ENCODE measurements at regions not wholly inside any gene's neighbourhood (a gene's known extent, or its start where the extent isn't known, plus 50 kb on each side); places are given as distances from the start of the nearest gene placed in this dataset.

GRCh38 chr9:29043072-29043471 is 1469.8 kb upstream of the C9orf72 start:
- no peaks in the 10 kb centered on the region for H3K4me1 ChIP-seq
- H3K9ac ChIP-seq, result no peak overlapping the region
- TF ChIP-seq EZH2phosphoT487 (IDR thresholded peaks at IDR 0.05), result no peak
- TF ChIP-seq CTCF (IDR thresholded peaks at IDR 0.05), result no peak
- no peak for TF ChIP-seq EZH2 (IDR thresholded peaks at IDR 0.05)
- H3K36me3 ChIP-seq, result no peaks in the 10 kb centered on the region
- Mint-ChIP-seq H3K4me1 (no peaks in the 10 kb centered on the region), H3K27ac (no peak overlapping the region), H3K4me3 (no peak overlapping the region), H3K27me3 (ENCODE audit: insufficient read depth, low read depth) (no peaks in the 10 kb centered on the region), H3K9me3 (no peaks in the 10 kb centered on the region), H3K36me3 (no peaks in the 10 kb centered on the region)
- no peak overlapping the region for H3K27ac ChIP-seq
- H3K4me3 ChIP-seq, result no peak overlapping the region
- no peak for DNase-seq (ENCODE audit: low spot score)
- H3K9me3 ChIP-seq (ENCODE audit: low read depth), result no peaks in the 10 kb centered on the region
- H4K20me1 ChIP-seq (ENCODE audit: low read depth), result no peaks in the 10 kb centered on the region
- no peaks in the 10 kb centered on the region for H3K79me2 ChIP-seq (ENCODE audit: low read depth)
- no peak overlapping the region for H3K4me2 ChIP-seq
- no peaks in the 10 kb centered on the region for H3K27me3 ChIP-seq
- no peaks in the 10 kb centered on the region for H3F3A ChIP-seq (ENCODE audit: low read depth)
- no peak overlapping the region for H2AFZ ChIP-seq (replicated peaks)

GRCh38 chr9:29044959-29045358 is 1471.7 kb upstream of the C9orf72 start:
- H3K4me3 Mint-ChIP-seq, result no peak overlapping the region
- no peaks in the 10 kb centered on the region for H3F3A ChIP-seq (ENCODE audit: low read depth)
- H3K36me3 Mint-ChIP-seq, result no peaks in the 10 kb centered on the region

DNA sequence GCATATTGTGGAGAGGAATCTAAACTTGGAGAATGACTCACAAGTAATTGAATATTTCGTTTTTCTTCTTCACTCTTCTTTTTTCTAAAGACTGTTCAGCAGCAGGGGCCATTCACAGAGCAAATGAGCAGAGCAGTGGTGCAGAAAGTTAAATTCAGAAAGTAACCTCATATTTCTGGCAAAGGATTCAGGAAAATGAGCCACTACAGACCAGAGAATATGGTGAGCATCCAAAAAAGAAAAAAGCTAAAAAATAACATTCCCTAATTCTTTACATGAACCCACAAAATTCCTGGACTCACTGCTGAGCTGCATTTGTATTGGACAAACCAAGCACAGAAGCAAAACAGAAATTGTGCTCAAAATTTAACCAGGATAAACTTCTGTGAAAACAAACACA is 1486.8 kb upstream of the C9orf72 start:
- no peaks in the 10 kb centered on the region for H3K9me3 Mint-ChIP-seq
- no peak overlapping the region for H3K27ac Mint-ChIP-seq
- Histone ChIP-seq H3K9me3 (ENCODE audit: low read depth) (no peaks in the 10 kb centered on the region), H3K4me3 (no peak overlapping the region), H2AFZ (replicated peaks) (no peak overlapping the region), H3K4me2 (no peak overlapping the region), H3K27ac (no peak overlapping the region), H3K36me3 (no peaks in the 10 kb centered on the region), H3K79me2 (ENCODE audit: low read depth) (no peaks in the 10 kb centered on the region), H3K27me3 (no peaks in the 10 kb centered on the region), H3K9ac (no peak overlapping the region), H3F3A (ENCODE audit: low read depth) (no peaks in the 10 kb centered on the region), H3K4me1 (no peaks in the 10 kb centered on the region), H4K20me1 (ENCODE audit: low read depth) (no peaks in the 10 kb centered on the region)
- H3K4me1 Mint-ChIP-seq, result peaks cover 8% of the 10 kb centered on the region
- H3K36me3 Mint-ChIP-seq, result no peaks in the 10 kb centered on the region
- TF ChIP-seq EZH2 (IDR thresholded peaks at IDR 0.05) (no peak), CTCF (IDR thresholded peaks at IDR 0.05) (no peak), EZH2phosphoT487 (IDR thresholded peaks at IDR 0.05) (no peak)
- no peaks in the 10 kb centered on the region for H3K27me3 Mint-ChIP-seq (ENCODE audit: insufficient read depth, low read depth)
- no peak overlapping the region for H3K4me3 Mint-ChIP-seq
- no peak for DNase-seq (ENCODE audit: low spot score)

More at GRCh38 chr9:29044959-29045358, 1471.7 kb upstream of the C9orf72 start:
- no peaks in the 10 kb centered on the region for H3K27me3 ChIP-seq
- H3K4me3 ChIP-seq, result no peak overlapping the region
- no peak for TF ChIP-seq EZH2 (IDR thresholded peaks at IDR 0.05)
- no peak for TF ChIP-seq CTCF (IDR thresholded peaks at IDR 0.05)
- TF ChIP-seq EZH2phosphoT487 (IDR thresholded peaks at IDR 0.05), result no peak
- no peak overlapping the region for H3K4me2 ChIP-seq
- H3K4me1 ChIP-seq, result no peaks in the 10 kb centered on the region
- H3K36me3 ChIP-seq, result no peaks in the 10 kb centered on the region
- no peak overlapping the region for H3K9ac ChIP-seq
- Mint-ChIP-seq H3K27me3 (ENCODE audit: insufficient read depth, low read depth) (no peaks in the 10 kb centered on the region), H3K4me1 (no peaks in the 10 kb centered on the region), H3K9me3 (no peaks in the 10 kb centered on the region), H3K27ac (no peak overlapping the region)
- no peaks in the 10 kb centered on the region for H4K20me1 ChIP-seq (ENCODE audit: low read depth)
- H3K79me2 ChIP-seq (ENCODE audit: low read depth), result no peaks in the 10 kb centered on the region
- DNase-seq (ENCODE audit: low spot score), result no peak
- H3K9me3 ChIP-seq (ENCODE audit: low read depth), result no peaks in the 10 kb centered on the region
- H2AFZ ChIP-seq (replicated peaks), result no peak overlapping the region
- H3K27ac ChIP-seq, result no peak overlapping the region

Data from neural progenitor cell (in vitro differentiated cells).